IPS-18c (cell line): ENCODE measurements at regions not wholly inside any gene's neighbourhood (a gene's known extent, or its start where the extent isn't known, plus 50 kb on each side); places are given as distances from the start of the nearest gene placed in this dataset.
"Not testable (repeated sequence)": the region's sequence is repeated elsewhere in the genome, so short reads cannot be mapped to it uniquely, and the experiment has no call there.

Source experiments
- H3K4me3 ChIP-seq: 2 replicates; pipeline ENCODE4 v1.7.0; 2013; ENCODE audit warnings: low read depth, mild to moderate bottlenecking, low read length, moderate library complexity; ENCODE audit not compliant: insufficient read depth
- H3K9me3 ChIP-seq: one replicate; pipeline ENCODE4 v1.6.1; 2013; ENCODE audit warnings: mild to moderate bottlenecking, low read length, moderate library complexity; ENCODE audit not compliant: control insufficient read depth, insufficient read depth

GRCh38 chr4:151845551-151845950, 84.7 kb upstream of the GATB start:
- H3K9me3 ChIP-seq, H3K4me3 ChIP-seq: not testable (repeated sequence)

- no peak overlapping the region for H3K4me3 ChIP-seq
- peaks cover 2% of the 10 kb centered on the region for H3K9me3 ChIP-seq
Observed at GRCh38 chr4:151842430-151843079, 81.7 kb upstream of the GATB start.

GRCh38 chr4:151841107-151841506, 80.3 kb upstream of the GATB start:
- Histone ChIP-seq H3K4me3 (no peak overlapping the region), H3K9me3 (no peaks in the 10 kb centered on the region)

- Histone ChIP-seq H3K4me3 (no peak overlapping the region), H3K9me3 (no peaks in the 10 kb centered on the region)
Observed at GRCh38 chr4:151835467-151835866, 74.7 kb upstream of the GATB start.

GRCh38 chr4:151833174-151833573, 72.4 kb upstream of the GATB start:
- no peaks in the 10 kb centered on the region for H3K9me3 ChIP-seq
- no peak overlapping the region for H3K4me3 ChIP-seq

- H3K9me3 ChIP-seq, result no peaks in the 10 kb centered on the region
- no peak overlapping the region for H3K4me3 ChIP-seq
Observed at GRCh38 chr4:151831526-151831925, 70.7 kb upstream of the GATB start.

GRCh38 chr4:151830168-151830567, 69.4 kb upstream of the GATB start:
- Histone ChIP-seq H3K9me3 (no peaks in the 10 kb centered on the region), H3K4me3 (no peak overlapping the region)

- H3K4me3 ChIP-seq, result no peak overlapping the region
- H3K9me3 ChIP-seq, result no peaks in the 10 kb centered on the region
Observed at GRCh38 chr4:151829309-151829708, 68.5 kb upstream of the GATB start.

GRCh38 chr4:151824656-151825055, 63.8 kb upstream of the GATB start:
- no peaks in the 10 kb centered on the region for H3K9me3 ChIP-seq
- H3K4me3 ChIP-seq, result no peak overlapping the region

GRCh38 chr4:151822331-151822730, 61.5 kb upstream of the GATB start:
- Histone ChIP-seq H3K4me3 (no peak overlapping the region), H3K9me3 (no peaks in the 10 kb centered on the region)

- H3K4me3 ChIP-seq, result no peak overlapping the region
Observed at GRCh38 chr4:151820004-151820403, 59.2 kb upstream of the GATB start.

GRCh38 chr4:151811403-151811802, 50.6 kb upstream of the GATB start:
- Histone ChIP-seq H3K9me3 (no peaks in the 10 kb centered on the region), H3K4me3 (no peak overlapping the region)

More at GRCh38 chr4:151820004-151820403, 59.2 kb upstream of the GATB start:
- H3K9me3 ChIP-seq, result peaks cover 2% of the 10 kb centered on the region
